ENCODE measurements at regions not wholly inside any gene's neighbourhood (a gene's known extent, or its start where the extent isn't known, plus 50 kb on each side); places are given as distances from the start of the nearest gene placed in this dataset.

- Histone ChIP-seq H3K9me3 (no peaks in the 10 kb centered on the region), H3K4me1 (ENCODE audit: control insufficient read depth in 1 of 2, insufficient read depth in 1 of 2, low read depth in 1 of 2, low read length in 1 of 2) (no peaks in the 10 kb centered on the region), H3K4me3 (ENCODE audit: low read depth in 1 of 2, low read length in 1 of 2) (no peak overlapping the region), H3K36me3 (no peaks in the 10 kb centered on the region), H3K27ac (no peak overlapping the region), H3K27me3 (no peaks in the 10 kb centered on the region)
- no peak for TF ChIP-seq CTCF (IDR thresholded peaks at IDR 0.05)
These were observed 132.5 kb downstream of the OLIG3 start for GRCh38 chr6:137361701-137362100.

GRCh38 chr6:137358273-137358672 lies 135.9 kb downstream of the OLIG3 start:
- Histone ChIP-seq H3K27ac (no peak overlapping the region), H3K36me3 (no peaks in the 10 kb centered on the region), H3K4me1 (ENCODE audit: control insufficient read depth in 1 of 2, insufficient read depth in 1 of 2, low read depth in 1 of 2, low read length in 1 of 2) (no peaks in the 10 kb centered on the region), H3K4me3 (ENCODE audit: low read depth in 1 of 2, low read length in 1 of 2) (no peak overlapping the region), H3K9me3 (no peaks in the 10 kb centered on the region), H3K27me3 (no peaks in the 10 kb centered on the region)
- TF ChIP-seq CTCF (IDR thresholded peaks at IDR 0.05): no peak

- Histone ChIP-seq H3K4me1 (ENCODE audit: control insufficient read depth in 1 of 2, insufficient read depth in 1 of 2, low read depth in 1 of 2, low read length in 1 of 2) (no peaks in the 10 kb centered on the region), H3K36me3 (no peaks in the 10 kb centered on the region), H3K9me3 (no peaks in the 10 kb centered on the region), H3K4me3 (ENCODE audit: low read depth in 1 of 2, low read length in 1 of 2) (no peak overlapping the region), H3K27ac (no peak overlapping the region), H3K27me3 (peaks cover 2% of the 10 kb centered on the region)
- TF ChIP-seq CTCF (IDR thresholded peaks at IDR 0.05): no peak
These were observed 136.3 kb downstream of the OLIG3 start for GRCh38 chr6:137357948-137358266.

GRCh38 chr6:137357263-137357947 lies 136.8 kb downstream of the OLIG3 start:
- H3K36me3 ChIP-seq: no peaks in the 10 kb centered on the region
- no peak for TF ChIP-seq CTCF (IDR thresholded peaks at IDR 0.05)
- no peaks in the 10 kb centered on the region for H3K4me1 ChIP-seq (ENCODE audit: control insufficient read depth in 1 of 2, insufficient read depth in 1 of 2, low read depth in 1 of 2, low read length in 1 of 2)

GRCh38 chr6:137353842-137354397 lies 134.7 kb upstream of the IFNGR1 start:
- Histone ChIP-seq H3K4me3 (ENCODE audit: low read depth in 1 of 2, low read length in 1 of 2) (no peak overlapping the region), H3K4me1 (ENCODE audit: control insufficient read depth in 1 of 2, insufficient read depth in 1 of 2, low read depth in 1 of 2, low read length in 1 of 2) (peaks cover 0 to 4% of the 10 kb centered on the region in 2 experiments), H3K27me3 (peaks cover 22% of the 10 kb centered on the region), H3K9me3 (no peaks in the 10 kb centered on the region), H3K36me3 (no peaks in the 10 kb centered on the region), H3K27ac (no peak overlapping the region)
- no peak for TF ChIP-seq CTCF (IDR thresholded peaks at IDR 0.05)

More at GRCh38 chr6:137357263-137357947, 136.8 kb downstream of the OLIG3 start:
- Histone ChIP-seq H3K27ac (no peak overlapping the region), H3K9me3 (no peaks in the 10 kb centered on the region), H3K27me3 (peaks cover 7% of the 10 kb centered on the region), H3K4me3 (ENCODE audit: low read depth in 1 of 2, low read length in 1 of 2) (no peak overlapping the region)

Data from neutrophil (primary cell).